ENCODE measurements at regions not wholly inside any gene's neighbourhood (a gene's known extent, or its start where the extent isn't known, plus 50 kb on each side); places are given as distances from the start of the nearest gene placed in this dataset.

- TF ChIP-seq CTCF (IDR thresholded peaks at IDR 0.05; ENCODE audit: low read depth, low read length, poor library complexity, severe bottlenecking) (no peak), EZH2phosphoT487 (IDR thresholded peaks at IDR 0.05; ENCODE audit: borderline replicate concordance, low read length) (no peak)
Measured at GRCh38 chr2:134199123-134199522, 54.7 kb upstream of the MGAT5 start.

All from DOHH2 (cell line).